H9 (cell line): ENCODE measurements at regions not wholly inside any gene's neighbourhood (a gene's known extent, or its start where the extent isn't known, plus 50 kb on each side); places are given as distances from the start of the nearest gene placed in this dataset.

Source experiments
- DNase-seq: peaks from one replicate; pipeline ENCODE4 v3.0.0-alpha.2; 2017
- H2AFZ ChIP-seq: one replicate; pipeline ENCODE4 v1.6.1; 2013; ENCODE audit warnings: mild to moderate bottlenecking, low read length, control low read depth, moderate library complexity
- H2AK5ac ChIP-seq: 2 replicates; pipeline ENCODE4 v1.6.1; 2013; ENCODE audit warnings: low read length, control low read depth, mixed read lengths; ENCODE audit not compliant: insufficient read length
- H2BK120ac ChIP-seq: one replicate; pipeline ENCODE4 v1.6.1; 2013; ENCODE audit warnings: low read depth, mild to moderate bottlenecking, low read length, control low read depth, inconsistent platforms; ENCODE audit not compliant: poor library complexity, severe bottlenecking
- H2BK12ac ChIP-seq: 2 replicates; pipeline ENCODE4 v1.6.1; 2013; ENCODE audit warnings: low read length, control low read depth, mixed read lengths, low read depth; ENCODE audit not compliant: insufficient read length
- H2BK15ac ChIP-seq: 2 replicates; pipeline ENCODE4 v1.6.1; 2013; ENCODE audit warnings: low read depth, low read length, control low read depth
- H2BK20ac ChIP-seq: one replicate; pipeline ENCODE4 v1.6.1; 2013; ENCODE audit warnings: low read depth, mild to moderate bottlenecking, low read length, control low read depth, inconsistent platforms; ENCODE audit not compliant: poor library complexity, severe bottlenecking
- H2BK5ac ChIP-seq: 2 replicates; pipeline ENCODE4 v1.6.1; 2013; ENCODE audit warnings: low read length, control low read depth, mixed read lengths; ENCODE audit not compliant: insufficient read length
- H3K14ac ChIP-seq: 2 replicates; pipeline ENCODE4 v1.6.1; 2013; ENCODE audit warnings: low read length, control low read depth; ENCODE audit not compliant: insufficient read depth
- H3K18ac ChIP-seq: 2 replicates; pipeline ENCODE4 v1.6.1; 2013; ENCODE audit warnings: low read depth, mild to moderate bottlenecking, mixed read lengths, low read length, control low read depth; ENCODE audit not compliant: insufficient read length
- H3K23ac ChIP-seq: 2 replicates; pipeline ENCODE4 v1.6.1; 2013; ENCODE audit warnings: low read length, control low read depth, mixed read lengths, low read depth; ENCODE audit not compliant: insufficient read length
- H3K23me2 ChIP-seq: 2 replicates; pipeline ENCODE4 v1.6.1; 2013; ENCODE audit warnings: low read depth, mild to moderate bottlenecking, mixed read lengths, low read length, control low read depth; ENCODE audit not compliant: insufficient read length, poor library complexity, severe bottlenecking
- H3K27ac ChIP-seq: 2 replicates; pipeline ENCODE4 v1.5.1; 2013; ENCODE audit warnings: low read length, control low read depth, mixed read lengths, low read depth; ENCODE audit not compliant: insufficient read length
- H3K27me3 ChIP-seq: 2 replicates; pipeline ENCODE4 v1.6.1; 2013; ENCODE audit warnings: low read length, control low read depth, inconsistent platforms; ENCODE audit not compliant: insufficient read depth
- H3K4ac ChIP-seq: 2 replicates; pipeline ENCODE4 v1.6.1; 2013; ENCODE audit warnings: low read depth, mild to moderate bottlenecking, control low read depth, inconsistent platforms, low read length, moderate library complexity
- H3K4me1 ChIP-seq: 2 replicates; pipeline ENCODE4 v1.6.1; 2013; ENCODE audit warnings: low read length, control low read depth, inconsistent platforms; ENCODE audit not compliant: insufficient read depth
- H3K4me2 ChIP-seq: 2 replicates; pipeline ENCODE4 v1.6.1; 2013; ENCODE audit warnings: low read length, control low read depth, mixed read lengths; ENCODE audit not compliant: insufficient read length, insufficient read depth
- H3K56ac ChIP-seq: 2 replicates; pipeline ENCODE4 v1.6.1; 2013; ENCODE audit warnings: low read depth, mild to moderate bottlenecking, mixed read lengths, low read length, control low read depth; ENCODE audit not compliant: insufficient read length
- H3K79me1 ChIP-seq: 2 replicates; pipeline ENCODE4 v1.6.1; 2013; ENCODE audit warnings: low read depth, mild to moderate bottlenecking, moderate library complexity, low read length, control low read depth, inconsistent platforms; ENCODE audit not compliant: insufficient read depth, poor library complexity, severe bottlenecking
- H3K79me2 ChIP-seq: 2 replicates; pipeline ENCODE4 v1.6.1; 2013; ENCODE audit warnings: low read length, control low read depth, inconsistent platforms; ENCODE audit not compliant: insufficient read depth
- H3K9ac ChIP-seq: 2 replicates; pipeline ENCODE4 v1.6.1; 2013; ENCODE audit warnings: low read length, control low read depth, mixed read lengths; ENCODE audit not compliant: insufficient read length; ENCODE audit errors: extremely low read depth
- H3K9me3 ChIP-seq: one replicate; pipeline ENCODE4 v1.6.1; 2013; ENCODE audit warnings: low read depth, low read length, inconsistent platforms; ENCODE audit not compliant: control insufficient read depth
- H3T11ph ChIP-seq: one replicate; pipeline ENCODE4 v1.6.1; 2013; ENCODE audit warnings: mild to moderate bottlenecking, low read length, control low read depth, inconsistent platforms
- H4K20me1 ChIP-seq: one replicate; pipeline ENCODE4 v1.6.1; 2013; ENCODE audit not compliant: control insufficient read depth, insufficient read length, insufficient read depth
- H4K5ac ChIP-seq: 2 replicates; pipeline ENCODE4 v1.6.1; 2013; ENCODE audit warnings: low read depth, mild to moderate bottlenecking, mixed read lengths, low read length, control low read depth; ENCODE audit not compliant: insufficient read length
- H4K8ac ChIP-seq: replicated peaks from 2 replicates; pipeline ENCODE4 v1.6.1; 2013; ENCODE audit warnings: low read length, control low read depth, mixed read lengths, low read depth; ENCODE audit not compliant: insufficient read length
- H4K91ac ChIP-seq: 2 replicates; pipeline ENCODE4 v1.6.1; 2013; ENCODE audit warnings: low read depth, mild to moderate bottlenecking, moderate library complexity, mixed read lengths, low read length, control low read depth; ENCODE audit not compliant: insufficient read length
- H3K27ac Mint-ChIP-seq, 3 experiments: 2 replicates in 2 of 3; 3 replicates in 1 of 3; pipeline ENCODE4 v1.8.0; 2020 to 2021; ENCODE audit warnings: mixed read lengths in 3 of 3, mild to moderate bottlenecking in 1 of 3, moderate library complexity in 1 of 3
- H3K27me3 Mint-ChIP-seq: 2 replicates; pipeline ENCODE4 v1.8.0; 2021; ENCODE audit warnings: low read depth, mild to moderate bottlenecking, moderate library complexity, mixed read lengths
- H3K36me3 Mint-ChIP-seq, 3 experiments: 2 replicates in 2 of 3; 3 replicates in 1 of 3; pipeline ENCODE4 v1.8.0; 2020 to 2021; ENCODE audit warnings: low read depth in 3 of 3, mixed read lengths in 3 of 3; ENCODE audit not compliant: insufficient read depth in 1 of 3
- H3K4me1 Mint-ChIP-seq, 2 experiments: 2 replicates each; pipeline ENCODE4 v1.8.0; 2020; ENCODE audit warnings: mixed read lengths in 2 of 2
- H3K4me3 Mint-ChIP-seq, 2 experiments: 2 replicates in 1 of 2; 3 replicates in 1 of 2; pipeline ENCODE4 v1.8.0; 2020 to 2021; ENCODE audit warnings: mild to moderate bottlenecking in 2 of 2, mixed read lengths in 2 of 2, moderate library complexity in 1 of 2
- H3K9me3 Mint-ChIP-seq, 2 experiments: 2 replicates in 1 of 2; 3 replicates in 1 of 2; pipeline ENCODE4 v1.8.0; 2020; ENCODE audit warnings: mild to moderate bottlenecking in 2 of 2, mixed read lengths in 2 of 2, moderate library complexity in 1 of 2
- WGBS: extraction: QIAGEN DNeasy Blood & Tissue Kit; methylation state at CpG from one replicate; pipeline ENCODE4 v1.1.7; 2013; ENCODE audit warnings: missing lambda C conversion rate, low lambda C conversion rate, mixed read lengths; ENCODE audit not compliant: insufficient read length; ENCODE audit errors: extremely low coverage; 5-methylcytosine and 5-hydroxymethylcytosine counted together
- TF ChIP-seq, protein P1 (sequence below): fragments of 200-600 bp; sonication (generic); conservative IDR thresholded peaks from 3 replicates; pipeline ENCODE4 v1.8.0; 2021; ENCODE audit warnings: antibody characterized with exemption, mild to moderate bottlenecking

DNA sequence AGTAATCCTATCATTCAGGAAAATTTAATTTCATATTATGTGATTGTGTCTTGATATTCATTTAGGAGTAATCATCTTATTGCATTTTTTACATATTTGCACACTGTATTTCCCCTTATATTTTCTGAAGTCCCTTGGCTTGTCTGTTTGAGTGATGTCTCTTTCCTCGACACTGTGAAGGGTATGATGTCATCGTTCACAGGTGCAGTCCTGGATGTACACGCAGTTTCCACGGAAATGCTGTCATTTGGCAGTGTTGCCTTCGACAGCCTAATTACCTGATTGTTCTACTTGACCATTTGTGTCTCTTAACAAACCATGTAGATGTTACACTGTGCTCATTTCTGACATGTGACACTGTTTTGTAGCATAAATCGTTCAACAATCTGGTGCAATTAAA, 1277.0 kb downstream of the TMEM121 start:
- no peak overlapping the region for H2AK5ac ChIP-seq
- DNase-seq: no peak
- no peak overlapping the region for H3K27ac Mint-ChIP-seq
- H2BK20ac ChIP-seq: no peak overlapping the region
- H2BK120ac ChIP-seq: no peak overlapping the region
- no peaks in the 10 kb centered on the region for H3K4me1 ChIP-seq
- H3K23me2 ChIP-seq: no peaks in the 10 kb centered on the region
- no CpG with 5 or more reads among the region's 6 CpGs for WGBS
- H3K18ac ChIP-seq: no peak overlapping the region
- H3K4ac ChIP-seq: no peak overlapping the region
- H3K4me2 ChIP-seq: no peak overlapping the region
- no peaks in the 10 kb centered on the region; the same call in 1 of the 2 replicates for H3K27me3 ChIP-seq
- no peak overlapping the region for H3K23ac ChIP-seq
- H3K79me1 ChIP-seq: no peaks in the 10 kb centered on the region
- no peak overlapping the region for H2BK12ac ChIP-seq
- no peak overlapping the region for H3K56ac ChIP-seq
- H4K20me1 ChIP-seq: no peaks in the 10 kb centered on the region
- H3K14ac ChIP-seq: no peak overlapping the region
- H3K27ac ChIP-seq: no peak overlapping the region
- H2BK15ac ChIP-seq: no peak overlapping the region
- no peak overlapping the region for H2BK5ac ChIP-seq
- H3K9ac ChIP-seq: no peak overlapping the region
- H3K27me3 Mint-ChIP-seq: no peaks in the 10 kb centered on the region
- no peak overlapping the region for H4K5ac ChIP-seq
- H3K79me2 ChIP-seq: no peaks in the 10 kb centered on the region; the same call in 1 of the 2 replicates
- peaks cover 87 to 91% of the 10 kb centered on the region in 2 experiments for H3K9me3 Mint-ChIP-seq
- H4K8ac ChIP-seq: no peak overlapping the region
- no peak overlapping the region for H3K4me3 Mint-ChIP-seq
- H3K36me3 Mint-ChIP-seq: peaks cover 0 to 22% (median 11%) of the 10 kb centered on the region in 3 experiments; a peak in 5 of 7 replicates
- H3K9me3 ChIP-seq: peaks cover 86% of the 10 kb centered on the region
- no peak overlapping the region for H4K91ac ChIP-seq
- no peak overlapping the region for H2AFZ ChIP-seq
- TF ChIP-seq, protein P1, sequence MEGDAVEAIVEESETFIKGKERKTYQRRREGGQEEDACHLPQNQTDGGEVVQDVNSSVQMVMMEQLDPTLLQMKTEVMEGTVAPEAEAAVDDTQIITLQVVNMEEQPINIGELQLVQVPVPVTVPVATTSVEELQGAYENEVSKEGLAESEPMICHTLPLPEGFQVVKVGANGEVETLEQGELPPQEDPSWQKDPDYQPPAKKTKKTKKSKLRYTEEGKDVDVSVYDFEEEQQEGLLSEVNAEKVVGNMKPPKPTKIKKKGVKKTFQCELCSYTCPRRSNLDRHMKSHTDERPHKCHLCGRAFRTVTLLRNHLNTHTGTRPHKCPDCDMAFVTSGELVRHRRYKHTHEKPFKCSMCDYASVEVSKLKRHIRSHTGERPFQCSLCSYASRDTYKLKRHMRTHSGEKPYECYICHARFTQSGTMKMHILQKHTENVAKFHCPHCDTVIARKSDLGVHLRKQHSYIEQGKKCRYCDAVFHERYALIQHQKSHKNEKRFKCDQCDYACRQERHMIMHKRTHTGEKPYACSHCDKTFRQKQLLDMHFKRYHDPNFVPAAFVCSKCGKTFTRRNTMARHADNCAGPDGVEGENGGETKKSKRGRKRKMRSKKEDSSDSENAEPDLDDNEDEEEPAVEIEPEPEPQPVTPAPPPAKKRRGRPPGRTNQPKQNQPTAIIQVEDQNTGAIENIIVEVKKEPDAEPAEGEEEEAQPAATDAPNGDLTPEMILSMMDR: no peak
- no peaks in the 10 kb centered on the region for H3K4me1 Mint-ChIP-seq
- no peak overlapping the region for H3T11ph ChIP-seq
